HepG2 (cell line): ENCODE measurements at regions not wholly inside any gene's neighbourhood (a gene's known extent, or its start where the extent isn't known, plus 50 kb on each side); places are given as distances from the start of the nearest gene placed in this dataset.

Source experiments
- ATAC-seq: fragments of 200-7000 bp; cut with Tn5 transposase; 3 replicates; pipeline ENCODE4 v1.9.1; 2020; ENCODE audit warnings: mild to moderate bottlenecking, moderate library complexity
- BruUV-seq: library from RNA; stranded (reverse); fragments of 400-500 nt; replicated peaks from 2 replicates; lab custom pipeline; 2021; lab: Mats Ljungman, UMichigan
- CTCF ChIA-PET: fragments of 300-600 bp; formaldehyde crosslinking; extraction: SDS; loops from one replicate; lab custom pipeline; 2021; ENCODE audit warnings: low total read pairs, inconsistent platforms, low intra/inter-chr PET ratio; lab: Yijun Ruan, JAX
- POLR2A ChIA-PET: fragments of 350-600 bp; sonication (Branson Sonifier 250); formaldehyde crosslinking; loops from one replicate; lab custom pipeline; 2020; ENCODE audit warnings: antibody characterized with exemption, inconsistent platforms; lab: Yijun Ruan, JAX
- DNase-seq: peaks from one replicate; pipeline ENCODE4 v3.0.0-alpha.2; 2015; ENCODE audit warnings: low spot score
- FAIRE-seq: peaks from 3 replicates; lab custom pipeline; 2011; peaks lifted over from hg19 to GRCh38; lab: Jason Lieb, UNC
- H2AFZ ChIP-seq: one replicate; pipeline ENCODE4 v1.6.1; 2011; ENCODE audit warnings: low read length, inconsistent platforms
- H3K27ac ChIP-seq: fragments of 300-600 bp; 3 replicates; pipeline ENCODE4 v1.8.0; 2011; ENCODE audit warnings: mixed run types, mild to moderate bottlenecking, mixed read lengths, low read length, inconsistent platforms; ENCODE audit not compliant: insufficient read depth; ENCODE audit errors: extremely low read length
- H3K27me3 ChIP-seq, 2 experiments: fragments of 200-600 bp in 1 of 2; 2 replicates in 1 of 2; 3 replicates in 1 of 2; pipeline versions ENCODE4 v1.6.0 to v1.8.0; 2011; ENCODE audit warnings: low read length in 2 of 2, mild to moderate bottlenecking in 2 of 2, moderate library complexity in 2 of 2, inconsistent platforms in 1 of 2; ENCODE audit not compliant: insufficient read depth in 2 of 2, control insufficient read depth in 1 of 2
- H3K36me3 ChIP-seq, 2 experiments: fragments of 200-600 bp in 1 of 2; replicated peaks in 1 of 2; 2 replicates in 1 of 2; 3 replicates in 1 of 2; pipeline versions ENCODE4 v1.5.1 to v1.8.0; 2011; ENCODE audit warnings: low read length in 2 of 2, inconsistent platforms in 1 of 2; ENCODE audit not compliant: insufficient read depth in 2 of 2, control insufficient read depth in 1 of 2
- H3K4me1 ChIP-seq: 2 replicates; pipeline ENCODE4 v1.5.1; 2012; ENCODE audit warnings: low read length, inconsistent platforms; ENCODE audit not compliant: insufficient read depth
- H3K4me2 ChIP-seq: 2 replicates; pipeline ENCODE4 v1.6.0; 2011; ENCODE audit warnings: low read depth, low read length, inconsistent platforms
- H3K4me3 ChIP-seq, 3 experiments: fragments of 200-600 bp in 1 of 3; sonication (generic), shearing (Covaris generic) in 1 of 3; replicated peaks in 1 of 3; 2 replicates each; pipeline ENCODE4 v1.5.1; 2011 to 2016; ENCODE audit warnings: low read length in 3 of 3, inconsistent platforms in 2 of 3, low read depth in 2 of 3, mild to moderate bottlenecking in 2 of 3, control low read depth in 1 of 3, mixed read lengths in 1 of 3; ENCODE audit not compliant: insufficient read depth in 1 of 3
- H3K79me2 ChIP-seq: one replicate; pipeline ENCODE4 v1.6.1; 2011; ENCODE audit warnings: low read length, inconsistent platforms; ENCODE audit not compliant: insufficient read depth
- H3K9ac ChIP-seq: 2 replicates; pipeline ENCODE4 v1.6.0; 2011; ENCODE audit warnings: mild to moderate bottlenecking, low read depth, low read length, inconsistent platforms; ENCODE audit not compliant: insufficient read depth
- H3K9me3 ChIP-seq: 2 replicates; pipeline ENCODE4 v1.5.1; 2012; ENCODE audit warnings: mild to moderate bottlenecking, low read length
- H4K20me1 ChIP-seq: 2 replicates; pipeline ENCODE4 v1.6.0; 2011; ENCODE audit warnings: inconsistent platforms, mild to moderate bottlenecking, low read length, moderate library complexity; ENCODE audit not compliant: insufficient read depth
- ARID5B ChIP-seq: IDR thresholded peaks from 2 replicates; pipeline ENCODE4 v1.4.0; 2020; ENCODE audit warnings: mild to moderate bottlenecking, missing genetic modification reagents
- ATF7-NPFF ChIP-seq: sonication (generic); formaldehyde crosslinking; IDR thresholded peaks from 2 replicates; pipeline ENCODE4 v1.8.1; 2023; ENCODE audit warnings: mild to moderate bottlenecking, low read depth, missing genetic modification reagents, moderate library complexity
- CREM ChIP-seq, 2 experiments: sonication (generic) in 1 of 2; formaldehyde crosslinking in 1 of 2; IDR thresholded peaks; 2 replicates each; pipeline versions ENCODE4 v1.4.0 to v1.6.1; 2016 to 2020; ENCODE audit warnings: antibody characterized with exemption in 1 of 2, mild to moderate bottlenecking in 1 of 2, missing genetic modification reagents in 1 of 2
- ERF ChIP-seq: IDR thresholded peaks from 2 replicates; pipeline ENCODE4 v1.6.1; 2018; ENCODE audit warnings: missing biosample characterization, missing genetic modification reagents
- FOXM1 ChIP-seq: sonication (generic); formaldehyde crosslinking; IDR thresholded peaks from 2 replicates; pipeline ENCODE4 v1.5.0; 2020; ENCODE audit warnings: missing genetic modification reagents
- KMT2B ChIP-seq: IDR thresholded peaks from 2 replicates; pipeline ENCODE4 v1.6.1; 2016; ENCODE audit warnings: missing genetic modification reagents, missing compliant biosample characterization
- MLLT10 ChIP-seq: sonication (generic); formaldehyde crosslinking; IDR thresholded peaks from 2 replicates; pipeline ENCODE4 v1.4.0; 2020; ENCODE audit warnings: missing genetic modification reagents
- PCBP2 ChIP-seq: fragments of 200-400 bp; formaldehyde crosslinking; optimal IDR thresholded peaks from 2 replicates; pipeline ENCODE3; 2018; ENCODE audit warnings: low read length, low read depth; ENCODE audit not compliant: poor library complexity, severe bottlenecking
- PHF21A ChIP-seq: sonication (generic); formaldehyde crosslinking; IDR thresholded peaks from 2 replicates; pipeline ENCODE4 v1.5.0; 2020; ENCODE audit warnings: mild to moderate bottlenecking, missing genetic modification reagents
- PTBP1 ChIP-seq: fragments of 200-400 bp; formaldehyde crosslinking; IDR thresholded peaks from 2 replicates; pipeline ENCODE4 v1.6.1; 2018; ENCODE audit warnings: low read length, low read depth; ENCODE audit not compliant: poor library complexity, severe bottlenecking
- SRSF9 ChIP-seq: fragments of 200-400 bp; formaldehyde crosslinking; IDR thresholded peaks from 2 replicates; pipeline ENCODE4 v1.6.1; 2018; ENCODE audit warnings: borderline replicate concordance, mild to moderate bottlenecking, low read depth, low read length; ENCODE audit not compliant: insufficient read depth, poor library complexity, severe bottlenecking
- ZBTB20 ChIP-seq: sonication (generic); formaldehyde crosslinking; IDR thresholded peaks from 2 replicates; pipeline ENCODE4 v1.8.1; 2023; ENCODE audit warnings: missing genetic modification reagents, low read depth, mild to moderate bottlenecking, borderline replicate concordance
- ZBTB3 ChIP-seq: sonication (generic); formaldehyde crosslinking; IDR thresholded peaks from 2 replicates; pipeline ENCODE4 v1.4.0; 2020; ENCODE audit warnings: low read depth, mild to moderate bottlenecking, moderate library complexity, missing genetic modification reagents, borderline replicate concordance
- ZBTB8A ChIP-seq: sonication (generic); formaldehyde crosslinking; IDR thresholded peaks from 2 replicates; pipeline ENCODE4 v1.4.0; 2020; ENCODE audit warnings: mild to moderate bottlenecking, low read depth, missing genetic modification reagents, borderline replicate concordance
- ZKSCAN1 ChIP-seq: fragments of 150-350 bp; IDR thresholded peaks from 2 replicates; pipeline ENCODE4 v1.6.1; 2014; ENCODE audit warnings: low read length
- ZNF225 ChIP-seq: sonication (generic); formaldehyde crosslinking; IDR thresholded peaks from 2 replicates; pipeline ENCODE4 v1.4.0; 2020; ENCODE audit warnings: mild to moderate bottlenecking, missing genetic modification reagents
- ZNF343 ChIP-seq: sonication (generic); formaldehyde crosslinking; IDR thresholded peaks from 2 replicates; pipeline ENCODE4 v1.4.0; 2020; ENCODE audit warnings: mild to moderate bottlenecking, missing genetic modification reagents
- ZNF501 ChIP-seq: sonication (generic); formaldehyde crosslinking; IDR thresholded peaks from 2 replicates; pipeline ENCODE4 v1.5.1; 2020; ENCODE audit warnings: mild to moderate bottlenecking, moderate library complexity, missing genetic modification reagents
- ZNF768 ChIP-seq: sonication (generic); formaldehyde crosslinking; IDR thresholded peaks from 2 replicates; pipeline ENCODE4 v1.4.0; 2020; ENCODE audit warnings: missing genetic modification reagents
- ZSCAN20 ChIP-seq: sonication (generic); formaldehyde crosslinking; IDR thresholded peaks from 2 replicates; pipeline ENCODE4 v1.4.0; 2020; ENCODE audit warnings: missing genetic modification reagents, mild to moderate bottlenecking, borderline replicate concordance
- WGBS: methylation state at CpG from one replicate; pipeline ENCODE4 v1.1.6; 2017; ENCODE audit warnings: low lambda C conversion rate; 5-methylcytosine and 5-hydroxymethylcytosine counted together
- in situ Hi-C: cut with HindIII; loops from 2 replicates; pipeline ENCODE4 v1.10.0; 2017; ENCODE audit warnings: low pct_unique_long_range_greater_than_20kb; ENCODE audit not compliant: extremely low pct_ligation_motif_present
- intact Hi-C: fragments of 100-400 bp; cut with micrococcal nuclease; formaldehyde crosslinking; loops from one replicate; pipeline ENCODE4 v1.10.0; 2022; ENCODE audit not compliant: unreplicated experiment

- no peaks in the 10 kb centered on the region; the same call in 1 of the 2 replicates for H3K9me3 ChIP-seq
- TF ChIP-seq ZKSCAN1, result no peak
- no peak for TF ChIP-seq SRSF9
- TF ChIP-seq ZNF343 (CRISPR knock-in tag), result no peak
- TF ChIP-seq ZNF501, result no peak
- TF ChIP-seq PCBP2, result no peak
- TF ChIP-seq PHF21A (CRISPR knock-in tag), result no peak
- no peak for TF ChIP-seq ZBTB3 (CRISPR knock-in tag)
- TF ChIP-seq CREM (IDR thresholded peaks at IDR 0.05), result no peak
- TF ChIP-seq CREM (CRISPR knock-in tag; IDR thresholded peaks at IDR 0.05), result no peak
- TF ChIP-seq FOXM1 (CRISPR knock-in tag), result no peak
- no peak for TF ChIP-seq ATF7-NPFF (CRISPR knock-in tag)
- TF ChIP-seq ZBTB20 (CRISPR knock-in tag), result no peak
- TF ChIP-seq KMT2B (CRISPR knock-in tag), result no peak
- no peak for TF ChIP-seq ERF (CRISPR knock-in tag)
- TF ChIP-seq ARID5B (CRISPR knock-in tag), result no peak
- TF ChIP-seq ZSCAN20 (CRISPR knock-in tag), result no peak
- no peak for TF ChIP-seq PTBP1
- TF ChIP-seq ZBTB8A (CRISPR knock-in tag), result no peak
- no peak for TF ChIP-seq ZNF768 (CRISPR knock-in tag)
- TF ChIP-seq ZNF225 (CRISPR knock-in tag), result no peak
- no peak for TF ChIP-seq MLLT10 (CRISPR knock-in tag)
- no peaks in the 10 kb centered on the region for H4K20me1 ChIP-seq
- no peak overlapping the region for H2AFZ ChIP-seq
- intact Hi-C loops (no loop called here), in situ Hi-C loops (no loop called here)
- peaks cover 0 to 4% of the 10 kb centered on the region in 2 experiments; a peak in 1 of 5 replicates for H3K27me3 ChIP-seq
- DNase-seq, result no peak
- H3K4me2 ChIP-seq, result no peak overlapping the region
- no peak overlapping the region for H3K4me3 ChIP-seq
- ChIA-PET CTCF (no interaction called here), POLR2A (no interaction called here)
- FAIRE-seq, result no peak
- no peak overlapping the region for H3K27ac ChIP-seq
- ATAC-seq, result no peak
- no TSS peak for BruUV-seq
- H3K4me1 ChIP-seq, result no peaks in the 10 kb centered on the region
- H3K36me3 ChIP-seq, result no peaks in the 10 kb centered on the region
- no peak overlapping the region for H3K9ac ChIP-seq
- WGBS, result 4% methylated on average over 4 of the region's 4 CpGs
- H3K79me2 ChIP-seq, result no peaks in the 10 kb centered on the region
These were observed 83.6 kb downstream of the HTR5A start for GRCh38 chr7:155153676-155154075.
